Skin epidermis (tissue), 12 donors: ENCODE measurements at regions not wholly inside any gene's neighbourhood (a gene's known extent, or its start where the extent isn't known, plus 50 kb on each side); places are given as distances from the start of the nearest gene placed in this dataset.
"Not testable (repeated sequence)": the region's sequence is repeated elsewhere in the genome, so short reads cannot be mapped to it uniquely, and the experiment has no call there.

Experiments used
- H3K27ac ChIP-seq, 21 experiments: fragments of 200-600 bp; sonication (generic) in 11 of 21; one replicate each; pipeline ENCODE4 v1.5.0; 2020; ENCODE audit warnings: mild to moderate bottlenecking in 3 of 21, inconsistent platforms in 2 of 21, moderate library complexity in 2 of 21
- H3K4me3 ChIP-seq, 7 experiments: fragments of 200-600 bp; sonication (generic) in 2 of 7; one replicate each; pipeline ENCODE4 v1.5.0; 2020; ENCODE audit warnings: inconsistent platforms in 2 of 7, mild to moderate bottlenecking in 2 of 7, moderate library complexity in 1 of 7

DNA sequence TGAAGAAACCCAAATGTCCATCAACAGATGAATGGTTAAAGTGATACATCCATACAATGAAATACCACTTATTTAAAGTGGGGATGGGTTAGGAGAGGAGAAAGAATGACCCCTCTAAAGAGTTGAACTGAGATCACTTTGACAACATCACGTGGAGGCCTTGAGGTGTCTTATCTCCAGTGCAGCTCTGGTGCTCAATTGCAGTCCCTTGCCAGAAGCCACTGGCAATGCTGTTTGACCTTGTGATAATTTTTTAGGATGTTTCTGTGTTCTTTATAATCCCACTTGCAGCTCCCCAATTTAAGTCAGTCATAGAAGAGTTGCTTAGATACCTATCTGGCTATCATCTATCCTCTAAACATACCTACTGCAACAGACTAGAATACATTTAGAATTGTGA, 167.6 kb downstream of the ZNF648 start:
- Histone ChIP-seq H3K4me3 (no peak overlapping the region), H3K27ac (no peak overlapping the region)

DNA sequence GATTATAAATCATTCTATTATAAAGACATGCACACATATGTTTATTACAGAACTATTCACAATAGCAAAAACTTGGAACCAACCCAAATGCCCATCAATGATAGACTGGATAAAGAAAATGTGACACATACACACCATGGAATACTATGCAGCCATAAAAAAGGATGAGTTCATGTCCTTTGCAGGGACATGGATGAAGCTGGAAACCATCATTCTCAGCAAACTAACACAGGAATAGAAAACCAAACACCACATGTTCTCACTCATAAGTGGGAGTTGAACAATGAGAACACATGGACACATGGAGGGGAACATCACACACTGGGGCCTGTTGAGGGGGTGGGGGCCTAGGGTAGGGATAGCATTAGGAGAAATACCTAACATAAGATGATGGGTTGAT, 168.4 kb downstream of the ZNF648 start:
- H3K4me3 ChIP-seq, H3K27ac ChIP-seq: not testable (repeated sequence)

DNA sequence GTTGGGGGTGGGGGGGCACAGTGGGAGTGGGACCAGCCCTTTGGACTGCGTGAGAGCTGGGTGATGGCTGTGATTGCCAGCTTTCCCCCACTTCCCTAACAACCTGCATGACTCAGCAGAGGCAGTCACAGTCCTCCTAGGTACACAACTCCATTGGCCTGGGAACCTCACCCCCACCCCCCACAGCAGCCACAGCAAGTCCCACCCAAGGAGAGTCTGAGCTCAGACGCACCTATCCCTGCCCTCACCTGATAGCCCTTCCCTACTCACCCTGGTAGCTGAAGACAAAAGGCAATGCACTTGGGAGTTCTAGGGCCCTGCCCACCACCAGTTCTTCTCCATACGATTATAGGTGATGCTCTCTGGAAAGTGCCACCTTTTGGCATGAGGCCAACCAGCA, 188.9 kb downstream of the ZNF648 start:
- Histone ChIP-seq H3K27ac (no peak overlapping the region), H3K4me3 (no peak overlapping the region)

DNA sequence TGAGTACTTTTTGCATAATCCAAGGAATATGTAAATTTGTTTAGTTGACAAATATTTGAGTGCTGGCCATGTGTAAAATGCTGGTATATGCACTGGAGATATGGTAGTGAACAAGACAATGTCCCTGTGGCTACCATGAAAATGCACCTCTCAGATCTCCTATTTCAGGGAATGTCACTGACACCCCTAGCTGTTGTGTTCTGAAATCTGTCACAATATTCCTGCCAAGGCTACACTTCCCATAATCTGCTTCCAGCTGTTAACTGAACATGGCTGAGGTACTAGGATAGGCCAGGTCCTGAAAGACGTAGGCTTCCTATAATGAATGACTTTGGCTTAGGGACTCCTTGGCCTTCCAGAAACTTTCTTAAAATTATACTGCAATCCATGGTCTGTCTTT, 197.8 kb downstream of the ZNF648 start:
- no peak overlapping the region for H3K4me3 ChIP-seq
- no peak overlapping the region for H3K27ac ChIP-seq

DNA sequence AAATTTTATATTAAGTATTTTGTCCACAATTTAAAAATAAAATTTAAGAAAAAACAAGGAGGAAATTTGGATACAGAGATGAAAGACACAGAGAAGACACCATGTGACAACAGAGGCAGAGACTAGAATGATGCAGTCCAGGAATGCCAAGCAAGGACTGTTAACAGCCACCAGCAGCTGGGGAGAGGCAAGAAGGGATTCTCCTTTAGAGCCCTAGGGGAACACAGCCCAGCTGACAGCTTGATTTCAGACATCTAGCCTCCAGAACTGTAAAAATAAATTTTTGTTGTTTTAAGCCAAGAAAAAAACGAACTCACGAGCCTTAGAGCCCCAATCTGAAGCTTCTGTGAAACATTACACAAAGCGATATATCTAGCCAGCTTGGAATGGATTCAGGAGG, 198.5 kb downstream of the ZNF648 start:
- H3K27ac ChIP-seq: no peak overlapping the region
- no peak overlapping the region for H3K4me3 ChIP-seq

DNA sequence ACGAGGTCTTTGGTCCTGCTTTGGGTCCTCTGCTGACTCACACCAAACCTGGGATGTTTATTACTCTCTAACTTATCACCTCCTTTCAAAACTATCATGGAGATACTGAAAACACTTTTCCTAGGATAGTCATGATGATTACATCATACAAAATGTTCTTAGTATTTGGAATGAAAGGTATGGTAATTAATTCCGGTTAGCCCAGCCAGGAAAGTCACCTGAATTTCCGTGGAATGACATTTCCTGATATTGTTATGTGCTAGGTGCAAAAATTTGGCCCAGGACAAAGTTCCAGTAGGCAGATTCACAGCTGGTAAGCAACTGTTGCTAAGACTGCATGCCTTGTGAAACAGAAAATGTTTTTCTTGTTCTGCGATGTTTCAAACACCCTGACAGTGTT, 203.4 kb downstream of the ZNF648 start:
- no peak overlapping the region for H3K4me3 ChIP-seq
- no peak overlapping the region for H3K27ac ChIP-seq
